ENCODE measurements at regions not wholly inside any gene's neighbourhood (a gene's known extent, or its start where the extent isn't known, plus 50 kb on each side); places are given as distances from the start of the nearest gene placed in this dataset.

DNA sequence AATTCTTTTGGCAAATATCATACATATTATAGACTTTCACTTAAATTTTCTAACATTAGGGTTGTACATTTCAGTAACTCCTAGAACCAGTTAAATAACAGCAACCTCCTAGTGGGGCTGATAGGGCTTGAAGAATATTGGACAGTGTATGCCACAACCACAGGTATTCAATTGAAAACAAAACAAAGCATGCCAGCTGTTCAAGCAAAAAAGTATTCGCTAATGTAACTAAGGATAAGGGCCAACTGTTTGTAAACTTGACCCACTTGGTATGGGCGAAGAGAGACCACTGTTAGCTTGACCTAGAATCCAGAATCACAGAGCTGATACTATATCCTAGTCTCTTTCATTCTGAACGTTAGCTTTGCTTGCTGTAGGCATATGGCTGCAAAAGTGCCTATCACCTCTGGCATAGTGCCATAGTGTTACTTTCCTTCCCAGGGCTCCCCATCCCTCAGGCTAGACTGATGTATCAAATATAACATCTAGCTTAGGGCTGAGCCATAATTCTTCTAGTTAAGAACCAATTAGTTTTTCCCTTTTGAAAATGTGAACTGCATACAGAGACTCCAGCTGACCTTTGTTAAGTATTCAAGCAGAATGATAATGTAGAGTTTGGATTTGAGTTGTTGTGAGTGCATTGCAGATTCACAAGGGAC, 458.8 kb upstream of the NRXN1 start:
- DNase-seq (ENCODE audit: extremely low spot score, insufficient read length, low read depth) = no peak
- no peak for FAIRE-seq

DNA sequence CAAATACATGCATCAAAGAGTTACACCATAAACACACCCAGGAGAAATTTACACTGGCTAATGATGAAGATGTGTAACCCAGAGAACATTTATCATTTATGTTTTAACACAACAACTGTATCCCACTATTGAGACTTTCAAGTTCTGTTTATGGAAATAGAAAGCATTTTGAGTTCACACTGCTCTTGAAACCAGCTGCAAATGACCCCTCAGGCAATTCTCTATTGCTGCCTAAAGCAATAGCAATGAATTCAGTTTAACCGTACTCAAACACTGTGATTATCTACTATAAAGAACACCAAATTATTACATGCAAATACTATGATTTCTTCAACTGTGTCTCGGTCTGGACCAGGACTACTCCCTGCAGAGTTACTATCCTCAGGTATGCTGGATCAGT, 452.7 kb upstream of the NRXN1 start:
- no peak for DNase-seq (ENCODE audit: extremely low spot score, insufficient read length, low read depth)
- no peak for FAIRE-seq

DNA sequence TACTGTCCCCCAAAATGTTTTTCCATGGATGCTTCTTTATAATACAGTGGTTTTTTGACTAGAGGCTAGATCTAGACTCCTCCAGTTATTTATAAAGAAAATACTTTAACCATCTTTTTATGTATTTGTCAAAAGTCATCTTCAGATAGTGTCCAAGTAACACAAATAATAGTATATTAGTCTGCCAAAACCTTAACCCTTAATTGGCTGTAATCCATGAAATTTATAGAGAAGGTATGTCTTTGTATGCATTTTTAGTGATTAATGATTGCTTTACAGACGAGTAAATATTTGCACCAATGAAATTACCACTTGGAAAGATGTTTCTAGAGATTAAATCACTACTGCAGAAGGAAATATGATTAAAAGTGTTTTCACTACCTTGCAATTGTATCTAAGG, 451.8 kb upstream of the NRXN1 start:
- DNase-seq (ENCODE audit: extremely low spot score, insufficient read length, low read depth) = no peak

DNA sequence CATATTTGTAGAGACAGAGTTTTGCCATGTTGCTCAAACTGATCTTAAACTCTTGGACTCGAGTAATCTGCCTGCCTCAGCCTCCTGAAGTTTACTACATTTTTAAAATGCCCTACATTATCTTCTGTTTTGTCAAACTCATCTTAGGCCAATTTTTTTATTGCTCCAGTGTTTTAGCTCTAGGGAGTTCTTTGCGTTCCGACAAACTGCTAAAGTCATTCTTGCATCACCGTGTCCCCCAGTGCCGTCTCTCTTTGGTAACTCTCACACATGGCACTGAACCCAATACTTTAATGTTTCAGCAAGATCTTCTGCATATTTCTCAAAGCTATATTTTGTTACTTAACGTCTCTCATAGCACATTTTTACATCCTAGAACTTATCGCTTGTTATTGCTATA, 440.9 kb upstream of the NRXN1 start:
- DNase-seq (ENCODE audit: extremely low spot score, insufficient read length, low read depth) (no peak), FAIRE-seq (no peak)

More for the DNA sequence above, 451.8 kb upstream of the NRXN1 start:
- no peak for FAIRE-seq

DNA sequence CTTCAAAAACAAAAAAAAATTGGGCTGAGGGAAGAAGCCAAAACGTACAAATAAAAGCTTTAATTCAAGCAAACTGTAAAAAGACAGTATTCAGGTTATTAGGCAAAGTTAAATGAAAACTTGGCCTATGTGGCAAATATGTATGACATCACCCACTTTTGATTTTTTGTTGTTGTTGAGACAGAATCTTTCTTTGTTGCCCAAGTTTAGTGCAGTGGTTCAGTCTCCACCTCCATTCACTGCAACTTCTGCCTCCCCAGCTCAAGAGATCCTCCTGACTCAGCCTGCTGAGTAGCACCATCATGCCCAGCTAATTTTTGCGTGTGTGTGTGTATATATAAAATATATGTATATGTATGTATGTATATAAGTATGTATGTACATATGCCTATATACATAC, 440.4 kb upstream of the NRXN1 start:
- no peak for DNase-seq (ENCODE audit: extremely low spot score, insufficient read length, low read depth)
- FAIRE-seq = no peak

DNA sequence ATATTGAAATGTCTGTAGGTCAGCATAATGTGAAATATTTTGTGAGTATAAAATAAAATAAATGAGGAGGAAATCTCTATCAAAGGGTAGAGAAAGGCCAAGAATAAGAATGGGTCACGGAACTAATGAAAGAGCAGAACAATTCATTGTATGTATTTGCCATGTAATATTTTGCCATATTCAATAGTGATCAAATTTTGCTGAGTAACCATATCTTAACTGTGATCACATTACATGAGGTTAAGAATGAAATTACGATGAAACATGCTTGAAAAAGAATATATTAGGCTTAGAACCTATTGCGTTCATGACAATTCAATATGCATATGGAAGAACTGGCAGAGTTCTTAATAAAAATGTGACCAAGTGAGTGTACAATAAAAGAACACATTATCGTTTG, 437.2 kb upstream of the NRXN1 start:
- DNase-seq (ENCODE audit: extremely low spot score, insufficient read length, low read depth) (no peak), FAIRE-seq (no peak)

DNA sequence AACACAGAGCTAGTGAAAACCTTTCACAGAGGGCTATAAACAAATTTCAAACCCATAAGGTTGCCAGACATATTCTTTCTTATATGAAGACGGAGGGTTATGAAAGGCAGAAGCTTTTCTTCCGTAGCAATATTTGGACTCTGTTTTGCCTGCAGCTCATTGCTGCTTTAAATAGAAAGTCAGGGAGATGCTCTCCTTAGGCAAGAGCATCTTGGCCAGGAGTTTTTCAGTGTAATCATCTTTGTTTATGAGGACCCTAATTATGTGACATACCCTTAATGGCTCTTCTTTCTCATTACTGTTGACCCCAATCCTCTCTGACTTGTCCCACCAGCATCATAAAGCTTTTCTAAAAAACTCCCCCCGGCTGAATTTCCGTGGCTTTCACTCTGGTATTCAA, 433.4 kb upstream of the NRXN1 start:
- FAIRE-seq = no peak
- no peak for DNase-seq (ENCODE audit: extremely low spot score, insufficient read length, low read depth)

DNA sequence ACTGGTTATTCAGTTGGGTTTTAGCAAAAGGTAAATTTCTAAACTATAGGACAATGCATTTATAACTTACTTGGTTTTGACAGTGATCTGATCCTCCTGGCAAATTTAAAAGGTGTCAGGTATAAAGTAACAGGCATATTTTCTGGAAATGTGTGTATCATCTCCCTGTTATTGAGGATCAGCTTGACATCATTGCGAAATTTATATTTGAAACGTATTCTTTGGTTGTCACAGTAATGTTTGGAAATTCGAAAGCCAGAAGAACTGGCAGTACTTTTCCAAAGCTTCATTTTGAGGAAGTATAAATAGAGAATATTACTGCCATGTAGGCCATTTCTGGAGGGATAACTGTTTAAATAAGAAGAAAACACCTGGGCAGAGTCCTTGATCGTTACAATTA, 422.2 kb upstream of the NRXN1 start:
- no peak for DNase-seq (ENCODE audit: extremely low spot score, insufficient read length, low read depth)
- FAIRE-seq = no peak

DNA sequence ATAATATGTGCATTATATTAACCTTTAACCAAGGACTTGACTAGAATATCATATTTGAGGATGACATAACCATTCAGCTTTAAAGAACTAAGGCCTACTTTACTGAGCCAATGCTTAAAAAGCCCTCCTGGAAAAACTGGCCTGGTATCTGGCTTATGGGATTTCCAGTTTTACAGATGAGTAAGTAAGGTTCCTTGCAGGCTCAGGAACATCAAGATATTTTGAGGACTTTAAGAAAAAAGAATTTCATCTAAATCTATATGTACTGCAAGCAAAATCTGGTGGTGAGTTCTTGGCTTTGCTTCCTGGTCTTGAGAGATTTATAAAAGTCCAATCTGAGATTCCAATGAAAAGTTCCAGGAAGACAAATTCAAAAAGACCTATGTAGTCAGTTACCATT, 417.0 kb upstream of the NRXN1 start:
- FAIRE-seq (no peak), DNase-seq (ENCODE audit: extremely low spot score, insufficient read length, low read depth) (no peak)

DNA sequence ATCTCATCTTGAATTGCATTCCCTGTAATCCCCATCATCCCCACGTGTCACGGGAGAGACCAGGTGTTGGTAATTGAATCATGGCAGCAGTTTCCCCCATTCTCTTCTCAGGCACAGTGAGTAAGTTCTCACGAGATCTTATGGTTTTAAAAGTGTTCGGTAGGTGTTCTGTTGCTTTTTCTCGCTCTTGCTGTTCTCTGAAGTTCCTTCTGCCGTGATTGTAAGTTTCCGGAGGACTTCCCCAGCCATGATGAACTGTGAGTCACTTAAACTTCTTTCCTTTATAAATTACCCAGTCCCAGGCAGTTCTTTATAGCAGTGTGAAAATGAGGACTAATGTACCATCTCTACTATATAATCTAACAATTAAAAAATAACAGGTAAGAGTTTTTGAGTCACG, 409.9 kb upstream of the NRXN1 start:
- FAIRE-seq = no peak
- DNase-seq (ENCODE audit: extremely low spot score, insufficient read length, low read depth) = no peak

DNA sequence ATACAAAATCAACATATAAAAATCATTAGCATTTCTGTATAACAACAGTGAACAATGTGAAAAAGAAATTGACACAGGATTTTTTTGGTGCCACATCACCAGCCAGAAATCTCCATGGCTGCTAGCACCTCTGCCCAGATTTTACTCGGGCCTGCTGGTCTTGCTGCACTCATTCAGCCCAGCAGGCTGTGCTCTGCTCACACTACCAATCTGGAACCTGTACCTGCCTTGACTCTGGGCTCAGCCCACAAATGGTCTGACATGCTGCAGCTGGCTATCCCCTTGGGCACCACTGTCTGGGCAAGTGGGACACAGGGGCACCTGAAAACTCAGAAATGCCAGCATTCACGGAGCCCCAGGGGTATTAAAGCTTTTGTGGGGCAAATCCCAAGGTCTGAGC, 392.5 kb upstream of the NRXN1 start:
- no peak for FAIRE-seq
- DNase-seq (ENCODE audit: extremely low spot score, insufficient read length, low read depth) = no peak

DNA sequence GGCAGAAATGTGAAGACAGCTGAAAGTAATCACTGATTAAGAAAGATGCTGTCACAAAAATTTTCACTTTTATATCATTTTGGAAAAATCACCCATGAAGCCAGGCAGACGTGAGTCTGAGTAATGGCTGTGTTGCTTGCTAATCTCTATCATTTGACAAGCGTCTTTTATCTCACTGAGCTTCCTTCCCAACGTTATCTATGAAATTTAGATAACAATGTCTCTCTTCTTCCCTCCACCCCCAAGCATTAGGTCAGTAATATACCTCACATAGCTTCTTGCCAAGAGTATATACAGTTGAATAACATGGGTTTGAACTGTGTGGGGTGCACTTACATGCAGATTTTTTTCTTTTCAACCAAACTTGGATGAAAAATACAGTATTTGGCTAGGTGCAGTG, 388.6 kb upstream of the NRXN1 start:
- FAIRE-seq (no peak), DNase-seq (ENCODE audit: extremely low spot score, insufficient read length, low read depth) (no peak)

DNA sequence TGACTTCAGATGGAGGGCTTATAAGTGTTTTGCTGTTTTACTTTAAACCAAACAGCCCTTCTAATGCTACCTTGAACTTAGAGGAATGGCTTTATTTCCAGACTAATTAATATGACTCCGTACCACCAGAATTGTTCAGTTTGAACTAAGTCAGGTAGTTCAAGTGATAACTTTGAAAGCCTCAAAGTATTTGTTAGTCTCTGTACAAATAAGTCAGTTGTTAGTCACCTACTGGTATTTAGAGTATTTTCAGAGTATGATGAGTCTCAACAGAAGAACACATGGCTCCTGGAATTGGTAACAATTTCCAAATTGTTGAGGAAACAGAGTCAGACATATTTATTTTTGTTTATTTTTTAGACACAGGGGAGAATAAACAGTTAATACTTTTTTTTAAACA, 381.8 kb upstream of the NRXN1 start:
- FAIRE-seq (no peak), DNase-seq (ENCODE audit: extremely low spot score, insufficient read length, low read depth) (no peak)

DNA sequence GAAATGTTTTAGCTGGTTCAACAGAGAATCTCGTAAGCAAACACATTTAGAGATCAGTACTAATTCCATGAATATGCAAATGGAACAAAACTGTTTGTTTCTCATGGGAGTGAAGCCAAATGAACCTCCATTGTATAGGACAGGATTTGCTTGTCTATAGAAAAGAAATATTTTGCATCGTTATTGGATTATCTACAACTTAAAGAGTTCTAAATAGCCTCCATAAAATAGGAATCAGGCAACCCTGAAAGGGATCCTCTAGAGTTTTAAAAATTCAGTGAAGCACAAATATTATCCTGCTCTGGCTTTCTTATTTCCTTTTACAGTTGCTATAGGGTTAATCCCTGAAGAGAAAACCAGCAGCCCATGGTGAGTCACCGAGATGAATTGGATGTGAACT, 378.4 kb upstream of the NRXN1 start:
- FAIRE-seq (no peak), DNase-seq (ENCODE audit: extremely low spot score, insufficient read length, low read depth) (no peak)

DNA sequence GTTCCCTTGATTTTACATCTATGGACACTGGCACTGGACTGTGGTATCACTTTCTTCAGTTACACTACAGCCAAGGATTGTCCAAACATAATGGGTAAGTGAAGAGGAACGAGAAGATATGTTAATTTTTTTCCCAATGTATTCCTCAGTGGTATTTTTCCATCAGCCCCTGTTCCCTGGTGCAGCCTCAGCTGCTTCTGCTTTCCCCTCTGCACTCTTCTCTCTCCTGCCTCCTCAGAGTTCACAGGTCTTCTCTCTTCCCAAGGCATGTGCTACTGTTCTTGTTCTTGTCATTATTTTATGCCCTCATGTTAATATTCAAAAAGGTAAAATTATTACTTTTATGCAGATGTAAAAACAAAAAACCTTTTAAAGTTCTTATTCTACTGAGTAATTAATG, 378.0 kb upstream of the NRXN1 start:
- DNase-seq (ENCODE audit: extremely low spot score, insufficient read length, low read depth) (no peak), FAIRE-seq (no peak)

DNA sequence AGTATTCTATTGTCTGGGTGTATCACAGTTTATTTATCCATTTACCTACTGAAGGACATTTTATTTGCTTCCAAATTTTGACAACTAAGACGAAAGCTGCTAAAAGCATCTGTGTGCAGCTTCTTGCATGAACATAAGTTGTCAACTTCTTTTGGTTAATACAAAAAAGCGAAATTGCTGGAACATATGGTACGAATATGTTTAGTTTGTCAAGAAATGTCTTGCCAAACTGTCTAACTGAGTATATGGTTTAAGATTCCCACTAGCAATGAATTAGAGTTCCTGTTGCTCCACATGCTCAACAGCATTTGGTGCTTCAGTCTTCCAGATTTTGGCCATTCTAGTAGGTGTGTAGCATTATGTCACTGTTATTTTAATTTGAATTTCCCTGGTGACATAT, 372.3 kb upstream of the NRXN1 start:
- FAIRE-seq = no peak

DNA sequence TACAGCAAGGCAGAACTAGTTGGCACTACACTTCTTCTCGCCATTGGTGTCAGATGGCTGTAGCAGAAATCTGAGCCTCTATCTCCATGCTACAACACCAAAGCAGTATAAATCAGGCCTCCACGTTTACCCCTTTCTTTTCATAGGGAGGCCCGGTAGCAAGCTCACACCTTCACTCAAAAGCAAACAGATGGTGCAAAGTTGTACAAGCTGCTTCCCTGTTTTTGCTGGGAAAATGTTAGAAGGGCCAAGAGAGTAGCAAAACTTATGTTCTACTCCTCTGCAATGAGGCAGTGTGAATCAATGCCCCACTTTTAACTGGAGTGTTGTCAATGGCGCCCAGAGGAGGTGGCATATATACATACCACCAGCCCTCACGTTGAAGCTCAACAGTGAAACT, 369.6 kb upstream of the NRXN1 start:
- DNase-seq (ENCODE audit: extremely low spot score, insufficient read length, low read depth) (no peak), FAIRE-seq (no peak)

More for the DNA sequence above, 372.3 kb upstream of the NRXN1 start:
- DNase-seq (ENCODE audit: extremely low spot score, insufficient read length, low read depth) = no peak

DNA sequence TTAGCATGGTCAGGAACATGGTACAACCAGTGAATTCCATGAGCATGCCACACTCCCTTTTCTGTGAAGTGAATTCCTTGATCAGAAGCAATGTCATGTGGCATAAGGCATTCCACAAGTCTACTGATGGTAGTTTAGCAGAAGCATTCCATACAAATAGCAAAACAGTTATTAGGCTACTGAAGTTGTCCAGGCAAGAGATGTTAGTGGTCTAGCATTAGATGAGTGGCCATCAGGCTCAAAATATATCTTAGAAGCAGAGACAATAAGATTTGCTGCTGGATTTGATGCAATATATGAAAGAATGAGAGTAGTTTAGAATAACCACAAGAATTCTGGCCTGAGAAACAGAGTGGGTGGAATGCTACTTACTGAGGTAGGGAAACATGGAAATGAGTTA, 355.3 kb upstream of the NRXN1 start:
- DNase-seq (ENCODE audit: extremely low spot score, insufficient read length, low read depth) (no peak), FAIRE-seq (no peak)

DNA sequence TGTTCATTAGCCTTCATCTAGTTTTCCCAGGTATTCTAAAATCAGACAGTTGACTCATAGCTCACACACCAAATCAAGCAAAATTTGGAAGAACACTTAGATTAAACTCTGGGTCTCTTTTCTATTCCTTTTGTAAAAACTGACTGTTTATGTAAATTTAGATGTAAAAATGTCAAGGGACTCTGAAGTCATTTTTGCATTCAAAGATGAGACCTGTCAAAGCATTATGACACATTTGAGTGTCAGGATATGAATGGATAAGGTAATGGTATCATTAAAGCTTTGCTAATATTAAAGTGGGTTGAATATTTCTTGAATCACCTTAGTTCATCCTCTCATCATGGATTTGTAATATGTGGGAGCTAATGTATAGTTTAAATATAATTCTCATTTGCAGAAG, 348.1 kb upstream of the NRXN1 start:
- FAIRE-seq (no peak), DNase-seq (ENCODE audit: extremely low spot score, insufficient read length, low read depth) (no peak)

DNA sequence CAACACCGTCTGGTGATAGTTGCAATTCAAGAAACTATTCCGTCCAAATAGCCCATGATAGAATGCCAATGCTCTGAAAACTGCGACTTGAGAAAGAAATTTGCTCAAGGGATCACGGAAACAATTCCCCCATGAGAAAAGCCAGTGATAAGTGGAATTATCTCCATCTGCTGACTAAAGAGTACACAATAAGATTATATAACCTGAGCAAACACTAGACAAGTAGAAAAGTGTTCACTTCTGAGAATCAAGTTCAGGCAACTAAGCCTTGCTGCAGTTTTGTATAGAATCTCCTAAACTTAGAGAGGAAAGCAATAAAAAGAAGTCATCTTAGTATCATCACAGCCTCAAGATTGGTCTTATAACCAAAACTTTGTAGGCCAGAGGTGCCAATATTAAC, 336.3 kb upstream of the NRXN1 start:
- DNase-seq (ENCODE audit: extremely low spot score, insufficient read length, low read depth) (no peak), FAIRE-seq (no peak)

DNA sequence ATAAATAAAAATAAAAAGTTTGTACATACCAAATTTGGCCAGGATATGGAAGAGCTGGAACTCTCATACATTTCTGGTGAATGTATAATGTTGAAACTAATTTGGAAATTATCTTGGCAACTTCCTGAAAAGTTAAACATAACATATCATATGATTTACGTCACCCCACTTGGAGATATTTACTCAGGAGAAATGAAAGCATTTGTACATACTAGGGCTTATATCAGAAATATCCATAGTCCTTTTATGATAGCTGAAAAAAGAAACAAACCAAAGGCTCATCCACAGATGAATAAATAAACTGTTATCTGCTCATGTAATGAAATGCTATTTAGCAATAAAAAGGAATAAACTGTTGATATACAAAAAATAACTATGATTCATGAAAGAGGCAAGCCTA, 318.2 kb upstream of the NRXN1 start:
- DNase-seq (ENCODE audit: extremely low spot score, insufficient read length, low read depth) (no peak), FAIRE-seq (no peak)

DNA sequence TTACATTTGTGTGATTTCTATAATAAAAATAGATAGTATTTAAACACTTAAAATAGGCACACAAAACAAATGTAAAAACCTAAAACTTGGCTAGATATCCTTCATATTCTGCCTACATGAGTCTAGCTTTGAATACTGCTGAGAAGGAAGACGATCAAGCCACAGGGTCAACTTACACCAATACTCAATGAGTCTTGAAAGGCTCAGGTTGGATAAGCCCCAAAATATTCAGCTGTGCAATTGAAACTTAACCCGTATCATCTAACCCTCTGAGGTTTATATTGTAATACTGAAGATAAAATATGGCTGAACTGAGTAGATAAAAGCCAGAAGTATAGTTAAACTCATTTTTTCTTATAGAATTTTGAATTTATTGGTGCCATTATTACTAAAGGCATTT, 313.0 kb upstream of the NRXN1 start:
- DNase-seq (ENCODE audit: extremely low spot score, insufficient read length, low read depth) = no peak
- FAIRE-seq = no peak

All from GM18507 (cell line).